Peyer's patch (tissue), 4 donors: ENCODE measurements at regions not wholly inside any gene's neighbourhood (a gene's known extent, or its start where the extent isn't known, plus 50 kb on each side); places are given as distances from the start of the nearest gene placed in this dataset.

Experiments used
- CTCF ChIP-seq, 6 experiments: fragments of 450-650 bp in 4 of 6; fragments of 200-600 bp in 2 of 6; sonication (generic) in 1 of 6; IDR thresholded peaks; one replicate each; pipeline ENCODE4 v1.5.1; 2017 to 2019; ENCODE audit warnings: antibody characterized with exemption in 6 of 6, mild to moderate bottlenecking in 3 of 6, moderate library complexity in 1 of 6
- POLR2A ChIP-seq, 2 donors: fragments of 450-650 bp; IDR thresholded peaks; one replicate each; pipeline ENCODE4 v1.5.1; 2017; ENCODE audit warnings: antibody characterized with exemption in 2 of 2, mild to moderate bottlenecking in 2 of 2, moderate library complexity in 2 of 2

GRCh38 chr12:111158992-111159391, 209.9 kb downstream of the PHETA1 start:
- TF ChIP-seq CTCF (IDR thresholded peaks at IDR 0.05), result no peak
- TF ChIP-seq POLR2A (IDR thresholded peaks at IDR 0.05), result no peak
